Endodermal cell (in vitro differentiated cells): ENCODE measurements at regions not wholly inside any gene's neighbourhood (a gene's known extent, or its start where the extent isn't known, plus 50 kb on each side); places are given as distances from the start of the nearest gene placed in this dataset.

ENCODE experiments used
- DNase-seq: peaks from one replicate; pipeline ENCODE4 v3.0.0-alpha.2; 2017
- H3K27ac ChIP-seq: 2 replicates; pipeline ENCODE4 v1.5.1; 2013; ENCODE audit warnings: mild to moderate bottlenecking, low read depth, low read length, moderate library complexity
- H3K27me3 ChIP-seq: 2 replicates; pipeline ENCODE4 v1.6.1; 2013; ENCODE audit warnings: mild to moderate bottlenecking, low read length, moderate library complexity; ENCODE audit not compliant: insufficient read depth, control insufficient read depth, poor library complexity, severe bottlenecking
- H3K36me3 ChIP-seq: 2 replicates; pipeline ENCODE4 v1.7.0; 2013; ENCODE audit warnings: mild to moderate bottlenecking, low read length, moderate library complexity; ENCODE audit not compliant: control insufficient read depth, insufficient read depth
- H3K4me1 ChIP-seq: one replicate; pipeline ENCODE4 v1.7.0; 2013; ENCODE audit warnings: low read length; ENCODE audit not compliant: control insufficient read depth, insufficient read depth
- H3K4me3 ChIP-seq: 2 replicates; pipeline ENCODE4 v1.5.1; 2013; ENCODE audit warnings: mild to moderate bottlenecking, low read length, moderate library complexity
- H3K9ac ChIP-seq: 2 replicates; pipeline ENCODE4 v1.6.1; 2013; ENCODE audit warnings: mild to moderate bottlenecking, low read length, moderate library complexity; ENCODE audit not compliant: poor library complexity, severe bottlenecking; ENCODE audit errors: extremely low read depth
- H3K9me3 ChIP-seq: 2 replicates; pipeline ENCODE4 v1.6.1; 2013; ENCODE audit warnings: mild to moderate bottlenecking, low read length, moderate library complexity; ENCODE audit not compliant: control insufficient read depth
- H3K27ac Mint-ChIP-seq: 2 replicates; pipeline ENCODE4 v1.8.0; 2020; ENCODE audit warnings: mixed read lengths
- H3K27me3 Mint-ChIP-seq: 2 replicates; pipeline ENCODE4 v1.8.0; 2021; ENCODE audit warnings: mild to moderate bottlenecking, mixed read lengths; ENCODE audit not compliant: insufficient read depth
- H3K36me3 Mint-ChIP-seq: 2 replicates; pipeline ENCODE4 v1.8.0; 2020; ENCODE audit warnings: low read depth, mixed read lengths
- H3K4me1 Mint-ChIP-seq: 2 replicates; pipeline ENCODE4 v1.8.0; 2020; ENCODE audit warnings: mixed read lengths
- H3K4me3 Mint-ChIP-seq: 2 replicates; pipeline ENCODE4 v1.8.0; 2020; ENCODE audit warnings: mild to moderate bottlenecking, moderate library complexity, mixed read lengths
- H3K9me3 Mint-ChIP-seq: 2 replicates; pipeline ENCODE4 v1.8.0; 2020; ENCODE audit warnings: mild to moderate bottlenecking, mixed read lengths
- CTCF ChIP-seq: fragments of 200-600 bp; sonication (generic); conservative IDR thresholded peaks from 2 replicates; pipeline ENCODE4 v1.5.0; 2021; ENCODE audit warnings: antibody characterized with exemption, mild to moderate bottlenecking
- WGBS, 2 experiments: methylation state at CpG; one replicate each; pipeline versions ENCODE4 v1.1.5 to v1.1.7; 2013; ENCODE audit warnings: missing lambda C conversion rate in 2 of 2, mixed read lengths in 1 of 2; ENCODE audit not compliant: insufficient coverage in 1 of 2, insufficient read length in 1 of 2; 5-methylcytosine and 5-hydroxymethylcytosine counted together

- Histone ChIP-seq H3K9ac (no peak overlapping the region), H3K27ac (no peak overlapping the region), H3K27me3 (no peaks in the 10 kb centered on the region), H3K9me3 (no peaks in the 10 kb centered on the region), H3K4me3 (no peak overlapping the region), H3K36me3 (no peaks in the 10 kb centered on the region), H3K4me1 (no peaks in the 10 kb centered on the region)
- no peak overlapping the region for H3K27ac Mint-ChIP-seq
- no peaks in the 10 kb centered on the region for H3K36me3 Mint-ChIP-seq
- no peak overlapping the region for H3K4me3 Mint-ChIP-seq
- 91 to 94% methylated on average over 11 to 31 of the region's 31 CpGs for WGBS, 2 experiments
- H3K27me3 Mint-ChIP-seq = no peaks in the 10 kb centered on the region
- DNase-seq = no peak
- H3K4me1 Mint-ChIP-seq = peaks cover 6% of the 10 kb centered on the region
- no peaks in the 10 kb centered on the region for H3K9me3 Mint-ChIP-seq
- no peak for TF ChIP-seq CTCF
Measured at GRCh38 chr9:91160599-91161464, 200.9 kb downstream of the AUH start.

- Histone ChIP-seq H3K27me3 (no peaks in the 10 kb centered on the region), H3K36me3 (no peaks in the 10 kb centered on the region), H3K4me1 (no peaks in the 10 kb centered on the region), H3K27ac (no peak overlapping the region), H3K9me3 (no peaks in the 10 kb centered on the region), H3K9ac (no peak overlapping the region), H3K4me3 (no peak overlapping the region)
- peak; percentile 36 for TF ChIP-seq CTCF
- Mint-ChIP-seq H3K27me3 (no peaks in the 10 kb centered on the region), H3K9me3 (no peaks in the 10 kb centered on the region), H3K27ac (no peak overlapping the region), H3K36me3 (no peaks in the 10 kb centered on the region), H3K4me3 (no peak overlapping the region), H3K4me1 (peaks cover 6% of the 10 kb centered on the region)
- 78 to 87% methylated on average over 10 to 13 of the region's 13 CpGs for WGBS, 2 experiments
- DNase-seq = peak; percentile 44
Measured at GRCh38 chr9:91161465-91162300, 200.0 kb downstream of the AUH start.

DNA sequence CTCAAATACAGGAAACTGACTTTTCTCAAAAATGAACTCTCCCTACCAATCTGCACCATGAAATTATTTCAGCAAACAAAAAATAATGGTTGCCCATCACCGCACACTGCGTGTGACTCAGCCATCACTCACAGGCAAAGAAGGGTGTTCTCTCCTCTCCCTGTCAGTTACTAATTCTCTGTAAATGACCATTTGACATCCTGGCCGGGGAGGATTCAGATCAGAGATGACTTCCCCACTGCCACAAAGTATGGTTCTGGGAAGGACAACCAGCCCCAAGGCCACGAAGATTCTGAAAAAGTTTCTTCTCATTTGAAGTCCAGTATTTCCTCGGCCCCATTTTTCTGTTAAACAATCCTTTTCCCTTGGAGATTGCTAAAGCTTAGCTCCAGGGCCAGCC, 199.4 kb downstream of the AUH start:
- H3K4me1 ChIP-seq = no peaks in the 10 kb centered on the region
- no peaks in the 10 kb centered on the region for H3K9me3 ChIP-seq
- H3K27ac ChIP-seq = peak overlapping the region; percentile 38
- Mint-ChIP-seq H3K4me1 (peaks cover 6% of the 10 kb centered on the region), H3K36me3 (no peaks in the 10 kb centered on the region), H3K9me3 (no peaks in the 10 kb centered on the region), H3K4me3 (no peak overlapping the region), H3K27ac (no peak overlapping the region), H3K27me3 (no peaks in the 10 kb centered on the region)
- no peak overlapping the region for H3K9ac ChIP-seq
- WGBS, 2 experiments = 86 to 95% methylated on average over 5 of the region's 5 CpGs
- DNase-seq = peak; percentile 35
- no peaks in the 10 kb centered on the region for H3K27me3 ChIP-seq
- no peaks in the 10 kb centered on the region for H3K36me3 ChIP-seq
- no peak for TF ChIP-seq CTCF
- H3K4me3 ChIP-seq = no peak overlapping the region
